ENCODE measurements at regions not wholly inside any gene's neighbourhood (a gene's known extent, or its start where the extent isn't known, plus 50 kb on each side); places are given as distances from the start of the nearest gene placed in this dataset.

DNA sequence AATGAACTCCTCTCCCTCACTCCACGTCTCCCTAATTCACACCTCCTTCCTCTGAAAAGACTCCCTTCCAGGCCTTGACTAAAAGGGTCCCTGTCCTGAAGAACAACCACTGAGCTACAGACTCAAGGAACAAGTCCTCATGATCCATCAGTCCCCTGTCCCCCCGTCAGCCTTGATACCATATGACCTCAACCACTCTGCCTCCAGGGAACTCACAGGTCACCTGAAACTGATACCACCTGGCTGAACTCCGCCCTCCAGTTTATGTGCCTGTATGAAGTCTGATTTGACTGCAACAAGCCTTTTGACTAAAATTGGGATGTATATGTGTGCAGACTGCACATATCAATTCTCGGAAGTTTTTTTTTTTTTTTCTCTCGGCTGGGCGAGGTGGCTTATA lies 88.7 kb downstream of the UGCG start:
- TF ChIP-seq, protein P1, sequence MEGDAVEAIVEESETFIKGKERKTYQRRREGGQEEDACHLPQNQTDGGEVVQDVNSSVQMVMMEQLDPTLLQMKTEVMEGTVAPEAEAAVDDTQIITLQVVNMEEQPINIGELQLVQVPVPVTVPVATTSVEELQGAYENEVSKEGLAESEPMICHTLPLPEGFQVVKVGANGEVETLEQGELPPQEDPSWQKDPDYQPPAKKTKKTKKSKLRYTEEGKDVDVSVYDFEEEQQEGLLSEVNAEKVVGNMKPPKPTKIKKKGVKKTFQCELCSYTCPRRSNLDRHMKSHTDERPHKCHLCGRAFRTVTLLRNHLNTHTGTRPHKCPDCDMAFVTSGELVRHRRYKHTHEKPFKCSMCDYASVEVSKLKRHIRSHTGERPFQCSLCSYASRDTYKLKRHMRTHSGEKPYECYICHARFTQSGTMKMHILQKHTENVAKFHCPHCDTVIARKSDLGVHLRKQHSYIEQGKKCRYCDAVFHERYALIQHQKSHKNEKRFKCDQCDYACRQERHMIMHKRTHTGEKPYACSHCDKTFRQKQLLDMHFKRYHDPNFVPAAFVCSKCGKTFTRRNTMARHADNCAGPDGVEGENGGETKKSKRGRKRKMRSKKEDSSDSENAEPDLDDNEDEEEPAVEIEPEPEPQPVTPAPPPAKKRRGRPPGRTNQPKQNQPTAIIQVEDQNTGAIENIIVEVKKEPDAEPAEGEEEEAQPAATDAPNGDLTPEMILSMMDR (IDR thresholded peaks at IDR 0.05; ENCODE audit: low read depth, low read length) = no peak
- no peak for TF ChIP-seq EZH2phosphoT487 (IDR thresholded peaks at IDR 0.05; ENCODE audit: low read depth)
